ENCODE measurements at regions not wholly inside any gene's neighbourhood (a gene's known extent, or its start where the extent isn't known, plus 50 kb on each side); places are given as distances from the start of the nearest gene placed in this dataset.
A peak's percentile ranks its signal among the peaks of the same experiment; 100 is the strongest.

GRCh38 chr17:77363821-77364361, 223.1 kb downstream of the SEC14L1 start:
- Histone ChIP-seq H3K27ac (peak overlapping the region in 9 of 10 donors; percentile 7 to 71 (median 54)), H3K36me3 (no peaks in the 10 kb centered on the region), H3K27me3 (no peaks in the 10 kb centered on the region), H3K4me3 (no peak overlapping the region), H3K9me3 (no peaks in the 10 kb centered on the region), H3K4me1 (peaks cover 20 to 53% (median 46%) of the 10 kb centered on the region in 9 donors)
- DNase-seq: peak in 1 of 2 donors; percentile 61
- TF ChIP-seq, protein P1, sequence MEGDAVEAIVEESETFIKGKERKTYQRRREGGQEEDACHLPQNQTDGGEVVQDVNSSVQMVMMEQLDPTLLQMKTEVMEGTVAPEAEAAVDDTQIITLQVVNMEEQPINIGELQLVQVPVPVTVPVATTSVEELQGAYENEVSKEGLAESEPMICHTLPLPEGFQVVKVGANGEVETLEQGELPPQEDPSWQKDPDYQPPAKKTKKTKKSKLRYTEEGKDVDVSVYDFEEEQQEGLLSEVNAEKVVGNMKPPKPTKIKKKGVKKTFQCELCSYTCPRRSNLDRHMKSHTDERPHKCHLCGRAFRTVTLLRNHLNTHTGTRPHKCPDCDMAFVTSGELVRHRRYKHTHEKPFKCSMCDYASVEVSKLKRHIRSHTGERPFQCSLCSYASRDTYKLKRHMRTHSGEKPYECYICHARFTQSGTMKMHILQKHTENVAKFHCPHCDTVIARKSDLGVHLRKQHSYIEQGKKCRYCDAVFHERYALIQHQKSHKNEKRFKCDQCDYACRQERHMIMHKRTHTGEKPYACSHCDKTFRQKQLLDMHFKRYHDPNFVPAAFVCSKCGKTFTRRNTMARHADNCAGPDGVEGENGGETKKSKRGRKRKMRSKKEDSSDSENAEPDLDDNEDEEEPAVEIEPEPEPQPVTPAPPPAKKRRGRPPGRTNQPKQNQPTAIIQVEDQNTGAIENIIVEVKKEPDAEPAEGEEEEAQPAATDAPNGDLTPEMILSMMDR (IDR thresholded peaks at IDR 0.05): no peak
- 44 to 67% methylated on average over 17 of the region's 17 CpGs for WGBS, 2 donors
- intact Hi-C loops (cut with DNase I): no loop called here
- ATAC-seq: peak; percentile 24 to 72 (median 57)

GRCh38 chr17:77364381-77364911, 223.7 kb downstream of the SEC14L1 start:
- peak in 2 of 8 donors; percentile 2 to 10 for ATAC-seq
- Histone ChIP-seq H3K4me3 (no peak overlapping the region), H3K36me3 (no peaks in the 10 kb centered on the region), H3K27ac (peak overlapping the region in 7 of 10 donors; percentile 7 to 71 (median 54)), H3K27me3 (no peaks in the 10 kb centered on the region), H3K4me1 (peaks cover 20 to 59% (median 49%) of the 10 kb centered on the region in 9 donors), H3K9me3 (no peaks in the 10 kb centered on the region)
- no peak for DNase-seq
- intact Hi-C loops (cut with DNase I): no loop called here
- 71 to 83% methylated on average over 10 of the region's 10 CpGs for WGBS, 2 donors
- TF ChIP-seq, protein P1 (IDR thresholded peaks at IDR 0.05): no peak

DNA sequence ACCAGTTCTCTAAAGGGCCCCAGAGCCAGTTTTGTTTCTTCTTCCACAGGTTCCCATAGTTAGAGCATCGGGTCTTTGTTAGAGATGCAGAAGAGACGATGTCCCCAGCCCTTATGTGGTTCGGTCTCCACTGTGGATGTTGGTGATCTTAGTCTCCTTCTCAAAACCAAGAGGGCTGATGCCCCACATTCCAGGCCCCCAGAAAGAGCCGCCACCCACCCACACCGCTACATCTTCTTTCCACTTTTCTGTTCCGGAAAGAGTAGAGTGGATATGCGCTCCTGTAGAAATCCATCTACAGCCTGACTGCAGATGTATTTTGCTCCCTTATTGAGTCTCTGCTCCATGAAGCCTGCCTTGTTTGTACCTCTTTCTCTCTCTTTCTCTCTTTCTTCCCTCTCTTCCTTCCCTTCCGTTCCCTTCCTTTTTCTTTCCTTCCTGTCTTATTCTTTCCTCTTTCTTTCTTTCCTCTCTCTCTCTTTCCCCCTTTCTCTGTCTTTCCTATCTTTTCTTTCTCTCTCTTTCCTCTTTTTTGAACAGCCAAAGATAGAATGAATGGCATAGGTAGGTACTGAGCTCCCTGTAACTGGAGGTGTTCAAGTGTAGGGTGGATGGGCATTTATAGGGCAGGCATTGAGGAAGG, 224.3 kb downstream of the SEC14L1 start:
- H3K27ac ChIP-seq: peak overlapping the region; percentile 25 to 71 (median 52)
- TF ChIP-seq, protein P1 (IDR thresholded peaks at IDR 0.05): no peak
- WGBS, 2 donors: 94 to 96% methylated on average over 8 of the region's 8 CpGs
- H3K4me1 ChIP-seq: peaks cover 20 to 65% (median 55%) of the 10 kb centered on the region in 9 donors
- H3K27me3 ChIP-seq: no peaks in the 10 kb centered on the region
- no peaks in the 10 kb centered on the region for H3K9me3 ChIP-seq
- ATAC-seq (no peak), DNase-seq (no peak)
- no peak overlapping the region for H3K4me3 ChIP-seq
- H3K36me3 ChIP-seq: no peaks in the 10 kb centered on the region
- intact Hi-C loops (cut with DNase I): no loop called here

DNA sequence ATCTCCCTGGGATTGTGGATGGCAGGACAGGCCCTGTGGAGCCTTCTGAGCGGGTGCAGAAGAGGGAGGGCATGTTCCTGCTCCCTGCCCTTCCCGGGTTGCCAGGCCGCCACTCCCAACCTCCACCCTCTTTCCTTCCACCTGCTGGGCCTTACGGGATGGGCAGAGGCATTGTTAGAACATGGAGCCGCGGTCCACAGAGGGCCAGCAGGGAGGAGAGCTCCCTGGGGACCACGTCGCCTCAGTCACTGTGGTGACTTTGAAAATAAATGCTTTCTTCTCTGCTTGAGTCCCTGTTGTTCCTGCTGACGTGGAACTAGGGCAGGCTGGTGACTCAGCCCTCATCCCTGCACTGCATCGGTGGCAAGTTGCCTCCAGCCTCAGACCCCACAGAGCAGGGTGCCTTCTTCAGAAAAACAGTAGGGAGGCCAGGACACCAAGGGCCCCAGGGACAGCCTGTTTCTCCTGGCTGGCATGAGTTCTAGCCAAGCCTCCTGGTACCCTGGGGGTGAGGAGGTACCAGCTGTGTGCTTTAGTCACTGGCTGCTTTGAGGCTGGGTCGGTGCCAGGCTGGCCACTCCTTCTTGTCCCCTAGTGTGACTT, 224.9 kb downstream of the SEC14L1 start:
- ATAC-seq: peak; percentile 34 to 82 (median 71)

More for the DNA sequence above, 224.9 kb downstream of the SEC14L1 start:
- intact Hi-C loops (cut with DNase I): no loop called here
- no peaks in the 10 kb centered on the region for H3K9me3 ChIP-seq
- no peaks in the 10 kb centered on the region for H3K27me3 ChIP-seq
- H3K36me3 ChIP-seq: no peaks in the 10 kb centered on the region
- H3K27ac ChIP-seq: peak overlapping the region; percentile 25 to 71 (median 50)
- DNase-seq: peak; percentile 59 to 66
- H3K4me3 ChIP-seq: no peak overlapping the region
- WGBS, 2 donors: 50 to 55% methylated on average over 11 of the region's 11 CpGs
- H3K4me1 ChIP-seq: peaks cover 20 to 71% (median 62%) of the 10 kb centered on the region in 9 donors
- TF ChIP-seq, protein P1 (IDR thresholded peaks at IDR 0.05): no peak
